Activated CD8-positive, alpha-beta memory T cell treated with anti-CD3 and anti-CD28 coated beads, Interleukin-2, amount 10 ng/mL, durations not matched to agents 7 days and 5 days (primary cell): ENCODE measurements at regions not wholly inside any gene's neighbourhood (a gene's known extent, or its start where the extent isn't known, plus 50 kb on each side); places are given as distances from the start of the nearest gene placed in this dataset.

Experiments used
- ATAC-seq: fragments of 150-1000 bp; cut with Tn5 transposase; one replicate; pipeline ENCODE4 v1.10.0; 2021; ENCODE audit warnings: moderate library complexity
- CTCF ChIA-PET: fragments of 350-600 bp; sonication (Branson Sonifier 250); formaldehyde crosslinking; loops from one replicate; lab custom pipeline; 2021; ENCODE audit warnings: antibody characterized with exemption; lab: Charles Lee
- DNase-seq: peaks from one replicate; pipeline ENCODE4 v3.0.0-alpha.2; 2020
- H3K27ac Mint-ChIP-seq: one replicate; pipeline ENCODE4 v1.8.0; 2021; ENCODE audit warnings: mild to moderate bottlenecking, mixed read lengths
- H3K27me3 Mint-ChIP-seq: one replicate; pipeline ENCODE4 v1.8.0; 2021; ENCODE audit warnings: mixed read lengths
- H3K36me3 Mint-ChIP-seq: one replicate; pipeline ENCODE4 v1.8.0; 2021; ENCODE audit warnings: mild to moderate bottlenecking, mixed read lengths
- H3K4me1 Mint-ChIP-seq: one replicate; pipeline ENCODE4 v1.8.0; 2021; ENCODE audit warnings: mixed read lengths
- H3K4me3 Mint-ChIP-seq: one replicate; pipeline ENCODE4 v1.8.0; 2021; ENCODE audit warnings: mild to moderate bottlenecking, moderate library complexity, mixed read lengths
- H3K9me3 Mint-ChIP-seq: one replicate; pipeline ENCODE4 v1.8.0; 2022; ENCODE audit warnings: low read depth, mixed read lengths

DNA sequence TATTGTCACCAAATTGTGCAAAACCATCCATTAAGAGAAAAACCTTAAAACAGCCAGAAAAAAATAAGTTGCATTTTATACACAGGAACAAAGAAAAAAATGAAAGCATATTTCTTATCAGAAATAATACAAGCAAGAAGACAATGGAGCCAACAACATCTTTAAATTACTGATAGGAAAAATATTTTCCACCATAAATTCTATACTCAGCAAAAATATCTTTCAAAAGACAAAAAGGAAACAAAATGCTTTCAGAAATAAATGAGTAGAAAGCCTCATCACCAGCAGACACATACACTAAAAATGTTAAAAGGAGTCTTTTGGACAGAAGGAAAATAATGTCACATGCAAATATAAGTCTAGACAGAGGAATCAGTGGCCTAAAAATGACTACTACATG lies 106.4 kb upstream of the TRIB2 start:
- Mint-ChIP-seq H3K9me3 (no peaks in the 10 kb centered on the region), H3K27me3 (no peaks in the 10 kb centered on the region), H3K36me3 (no peaks in the 10 kb centered on the region), H3K27ac (no peak overlapping the region), H3K4me3 (no peak overlapping the region), H3K4me1 (peaks cover 4% of the 10 kb centered on the region)
- DNase-seq = no peak
- CTCF ChIA-PET = no interaction called here
- no peak for ATAC-seq

DNA sequence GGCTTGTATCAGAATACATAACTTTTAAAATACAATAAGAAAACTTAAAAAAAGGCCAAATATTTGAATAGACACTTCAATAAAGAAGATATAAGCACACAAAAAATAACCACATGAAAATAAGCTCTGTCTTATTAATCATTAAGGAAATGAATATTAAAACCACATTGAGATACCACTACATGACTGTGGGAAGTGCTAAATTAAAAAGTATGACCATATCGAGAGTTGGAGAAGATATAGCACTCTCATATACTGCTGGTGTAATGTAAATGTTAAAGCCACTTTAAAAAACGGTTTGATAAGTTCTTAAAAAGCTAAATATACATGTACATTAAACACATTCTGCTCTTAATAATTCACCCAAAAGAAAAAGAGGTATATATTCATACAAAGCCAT lies 104.6 kb upstream of the TRIB2 start:
- ATAC-seq (no peak), DNase-seq (no peak)
- H3K36me3 Mint-ChIP-seq = no peaks in the 10 kb centered on the region
- H3K9me3 Mint-ChIP-seq = no peaks in the 10 kb centered on the region
- CTCF ChIA-PET = interaction anchor here (1.0 kb wide), 1 partner anchor 12 kb away, joined by 4 read pairs; no protein-coding TSS in a partner anchor
- H3K27me3 Mint-ChIP-seq = no peaks in the 10 kb centered on the region
- no peak overlapping the region for H3K4me3 Mint-ChIP-seq
- H3K4me1 Mint-ChIP-seq = peaks cover 6% of the 10 kb centered on the region
- H3K27ac Mint-ChIP-seq = no peak overlapping the region

DNA sequence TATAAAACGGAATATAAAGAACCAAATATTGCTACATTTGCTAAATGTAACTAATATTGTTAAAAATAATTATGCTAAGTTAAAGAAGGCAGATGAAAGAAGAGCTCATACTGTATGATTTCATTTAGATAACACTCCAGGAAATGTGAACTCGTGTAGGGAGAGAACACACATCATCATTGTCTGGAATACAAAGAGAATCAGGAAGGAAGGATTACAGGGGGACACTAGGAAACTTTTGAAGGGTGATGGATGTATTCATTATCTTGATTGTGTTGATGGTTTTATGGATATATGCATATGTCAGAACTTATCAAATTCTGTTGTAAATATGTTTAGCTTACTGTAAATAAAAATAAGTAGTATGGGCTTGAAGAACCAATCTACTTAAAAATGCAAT lies 104.1 kb upstream of the TRIB2 start:
- CTCF ChIA-PET = interaction anchor here (1.0 kb wide), 1 partner anchor 11 kb away, joined by 4 read pairs; no protein-coding TSS in a partner anchor
- H3K27me3 Mint-ChIP-seq = no peaks in the 10 kb centered on the region

GRCh38 chr2:12613137-12613835 lies 103.5 kb upstream of the TRIB2 start:
- Mint-ChIP-seq H3K9me3 (no peaks in the 10 kb centered on the region), H3K4me1 (peaks cover 4% of the 10 kb centered on the region), H3K36me3 (no peaks in the 10 kb centered on the region), H3K27me3 (no peaks in the 10 kb centered on the region), H3K4me3 (no peak overlapping the region), H3K27ac (no peak overlapping the region)
- no peak for DNase-seq
- CTCF ChIA-PET = no interaction called here
- no peak for ATAC-seq

More for the DNA sequence above, 104.1 kb upstream of the TRIB2 start:
- H3K4me3 Mint-ChIP-seq = no peak overlapping the region
- no peaks in the 10 kb centered on the region for H3K36me3 Mint-ChIP-seq
- no peak for DNase-seq
- H3K4me1 Mint-ChIP-seq = peaks cover 6% of the 10 kb centered on the region
- no peak overlapping the region for H3K27ac Mint-ChIP-seq
- H3K9me3 Mint-ChIP-seq = no peaks in the 10 kb centered on the region
- ATAC-seq = no peak

- Mint-ChIP-seq H3K27ac (no peak overlapping the region), H3K4me3 (no peak overlapping the region), H3K27me3 (no peaks in the 10 kb centered on the region), H3K4me1 (peaks cover 9% of the 10 kb centered on the region), H3K9me3 (no peaks in the 10 kb centered on the region), H3K36me3 (no peaks in the 10 kb centered on the region)
- no peak for DNase-seq
- ATAC-seq = no peak
- CTCF ChIA-PET = no interaction called here
Measured at GRCh38 chr2:12615509-12615908, 101.2 kb upstream of the TRIB2 start.

DNA sequence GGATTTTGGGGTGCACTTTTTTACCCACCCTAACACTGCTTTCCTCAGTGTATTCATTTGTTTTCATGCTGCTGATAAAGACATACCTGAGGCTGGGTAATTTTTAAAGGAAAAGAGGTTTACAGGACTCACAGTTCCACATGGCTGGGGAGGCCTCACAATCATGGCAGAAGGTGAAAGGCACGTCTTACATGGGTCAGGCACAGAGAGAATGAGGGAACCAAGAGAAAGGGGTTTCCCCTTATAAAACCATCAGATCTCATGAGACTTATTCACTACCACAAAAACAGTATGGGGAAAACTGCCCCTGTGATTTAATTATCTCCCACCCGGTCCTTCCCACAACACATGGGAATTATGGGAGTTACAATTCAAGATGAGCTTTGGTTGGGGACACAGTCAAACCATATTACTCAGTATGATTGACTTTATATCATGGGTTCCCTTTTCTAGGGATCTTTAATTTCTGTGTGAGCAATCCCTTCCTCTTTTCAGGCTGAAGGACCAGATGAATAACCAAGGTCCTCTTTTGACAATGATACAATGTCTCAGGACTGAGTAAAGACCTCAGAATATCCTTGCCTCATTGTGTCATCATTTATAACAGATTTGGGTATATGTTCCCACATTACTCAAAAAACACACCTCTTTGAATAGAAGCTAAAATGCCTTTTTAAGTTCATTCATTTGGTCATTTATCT lies 100.1 kb upstream of the TRIB2 start:
- Mint-ChIP-seq H3K27ac (no peak overlapping the region), H3K9me3 (no peaks in the 10 kb centered on the region), H3K4me1 (peaks cover 11% of the 10 kb centered on the region), H3K27me3 (no peaks in the 10 kb centered on the region), H3K36me3 (no peaks in the 10 kb centered on the region), H3K4me3 (no peak overlapping the region)
- DNase-seq (no peak), ATAC-seq (no peak)
- CTCF ChIA-PET = no interaction called here

DNA sequence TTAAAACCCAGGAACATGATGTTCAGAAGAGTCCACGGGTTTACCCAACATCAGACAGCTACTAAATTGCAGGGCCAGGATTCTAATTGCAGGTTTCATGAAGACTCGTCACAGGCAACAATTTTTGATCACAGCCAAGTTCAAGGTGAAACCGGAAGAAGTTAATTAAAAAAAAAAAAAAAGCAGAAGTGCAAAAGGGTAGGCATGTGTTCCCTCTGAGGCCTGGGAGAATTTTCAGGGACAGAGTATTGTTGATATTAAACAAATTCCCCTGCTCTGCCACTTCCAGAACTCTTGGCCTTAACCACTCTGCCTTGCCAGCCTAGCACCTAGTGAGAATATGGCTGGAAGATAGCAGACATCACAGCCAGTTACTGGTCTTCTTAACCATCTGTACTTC lies 99.4 kb upstream of the TRIB2 start:
- Mint-ChIP-seq H3K36me3 (no peaks in the 10 kb centered on the region), H3K4me3 (no peak overlapping the region), H3K9me3 (no peaks in the 10 kb centered on the region), H3K4me1 (peaks cover 11% of the 10 kb centered on the region), H3K27me3 (no peaks in the 10 kb centered on the region), H3K27ac (no peak overlapping the region)
- no peak for ATAC-seq
- DNase-seq = no peak
- CTCF ChIA-PET = interaction anchor here (1.6 kb wide), 1 partner anchor 11 kb away, joined by 4 read pairs; no protein-coding TSS in a partner anchor

- CTCF ChIA-PET = interaction anchor here (1.6 kb wide), 1 partner anchor 12 kb away, joined by 4 read pairs; no protein-coding TSS in a partner anchor
- DNase-seq (no peak), ATAC-seq (no peak)
- no peaks in the 10 kb centered on the region for H3K27me3 Mint-ChIP-seq
- H3K4me1 Mint-ChIP-seq = peaks cover 11% of the 10 kb centered on the region
- H3K36me3 Mint-ChIP-seq = no peaks in the 10 kb centered on the region
- H3K9me3 Mint-ChIP-seq = no peaks in the 10 kb centered on the region
- no peak overlapping the region for H3K4me3 Mint-ChIP-seq
- H3K27ac Mint-ChIP-seq = no peak overlapping the region
Measured at GRCh38 chr2:12617853-12618252, 98.9 kb upstream of the TRIB2 start.

DNA sequence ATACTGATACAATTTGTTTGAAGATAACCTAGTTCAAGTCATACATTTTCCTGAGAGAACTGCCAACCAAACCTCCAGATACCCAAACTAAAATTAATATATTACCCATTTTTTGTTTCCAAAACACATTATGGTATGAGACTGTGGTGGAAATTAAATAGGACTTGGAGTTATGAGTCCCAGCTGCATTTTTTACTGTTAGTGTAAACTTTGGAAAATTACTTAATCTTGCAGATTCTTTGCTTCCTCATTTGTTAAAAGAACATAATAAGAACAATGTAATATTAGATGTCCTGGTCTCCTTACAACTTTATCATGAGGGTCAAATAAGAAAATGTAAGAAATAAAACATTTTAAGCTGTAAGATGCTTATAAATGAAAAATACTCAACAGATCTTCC lies 98.2 kb upstream of the TRIB2 start:
- Mint-ChIP-seq H3K4me3 (no peak overlapping the region), H3K27ac (no peak overlapping the region), H3K9me3 (no peaks in the 10 kb centered on the region), H3K4me1 (peaks cover 11% of the 10 kb centered on the region), H3K27me3 (no peaks in the 10 kb centered on the region), H3K36me3 (no peaks in the 10 kb centered on the region)
- DNase-seq (no peak), ATAC-seq (no peak)
- CTCF ChIA-PET = interaction anchor here (1.6 kb wide), 1 partner anchor 12 kb away, joined by 4 read pairs; no protein-coding TSS in a partner anchor

DNA sequence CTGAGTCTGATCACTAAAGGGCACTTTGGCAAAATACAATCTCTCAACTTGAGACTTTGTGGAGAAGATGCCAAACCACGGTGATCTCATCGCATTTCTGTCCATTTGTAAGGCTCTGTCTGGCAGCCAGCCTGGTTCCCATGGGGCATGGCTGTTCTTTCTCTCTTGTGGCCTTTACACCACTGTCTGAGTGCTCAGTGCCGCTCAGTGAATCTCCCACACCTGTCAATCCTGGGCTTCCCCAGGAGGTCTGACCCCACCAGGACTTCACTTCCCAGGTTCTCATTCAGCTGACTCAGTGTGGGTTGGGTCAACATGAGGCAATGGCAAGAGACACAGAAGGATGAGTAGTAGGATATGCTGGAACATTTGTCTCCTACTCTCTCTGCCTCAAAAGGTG lies 96.8 kb upstream of the TRIB2 start:
- H3K4me3 Mint-ChIP-seq = no peak overlapping the region
- DNase-seq = no peak
- no peaks in the 10 kb centered on the region for H3K36me3 Mint-ChIP-seq
- no peaks in the 10 kb centered on the region for H3K27me3 Mint-ChIP-seq
- no peak overlapping the region for H3K27ac Mint-ChIP-seq
- CTCF ChIA-PET = no interaction called here
- no peaks in the 10 kb centered on the region for H3K9me3 Mint-ChIP-seq
- peaks cover 11% of the 10 kb centered on the region for H3K4me1 Mint-ChIP-seq
- no peak for ATAC-seq

- H3K9me3 Mint-ChIP-seq = no peaks in the 10 kb centered on the region
- CTCF ChIA-PET = no interaction called here
- H3K36me3 Mint-ChIP-seq = no peaks in the 10 kb centered on the region
- no peak overlapping the region for H3K4me3 Mint-ChIP-seq
- no peaks in the 10 kb centered on the region for H3K27me3 Mint-ChIP-seq
- H3K4me1 Mint-ChIP-seq = peaks cover 7% of the 10 kb centered on the region
- no peak overlapping the region for H3K27ac Mint-ChIP-seq
- DNase-seq = no peak
- no peak for ATAC-seq
Measured at GRCh38 chr2:12620759-12621158, 96.0 kb upstream of the TRIB2 start.

DNA sequence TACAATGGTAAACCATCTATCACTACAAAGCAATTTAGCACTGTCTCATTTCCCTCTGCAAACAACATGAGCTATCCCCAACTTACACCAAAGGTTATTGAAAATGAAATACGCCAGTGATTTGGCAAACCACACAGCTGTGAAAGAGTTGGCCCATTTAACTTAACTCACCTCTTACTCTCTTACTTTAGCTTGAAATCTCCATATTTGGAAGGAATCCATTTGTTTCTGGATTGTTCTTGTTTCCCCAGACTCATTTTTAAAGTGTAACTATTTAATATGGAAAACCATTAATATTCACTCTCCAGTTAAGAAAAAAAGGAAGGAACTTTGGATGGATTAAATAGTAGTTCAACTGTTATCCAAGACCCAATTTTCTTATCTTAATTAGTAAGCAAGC lies 93.7 kb upstream of the TRIB2 start:
- Mint-ChIP-seq H3K27ac (no peak overlapping the region), H3K4me3 (no peak overlapping the region), H3K4me1 (peaks cover 7% of the 10 kb centered on the region), H3K27me3 (no peaks in the 10 kb centered on the region), H3K9me3 (no peaks in the 10 kb centered on the region), H3K36me3 (no peaks in the 10 kb centered on the region)
- CTCF ChIA-PET = interaction anchor here (1.0 kb wide), 1 partner anchor 11 kb away, joined by 4 read pairs; no protein-coding TSS in a partner anchor
- DNase-seq (no peak), ATAC-seq (no peak)

DNA sequence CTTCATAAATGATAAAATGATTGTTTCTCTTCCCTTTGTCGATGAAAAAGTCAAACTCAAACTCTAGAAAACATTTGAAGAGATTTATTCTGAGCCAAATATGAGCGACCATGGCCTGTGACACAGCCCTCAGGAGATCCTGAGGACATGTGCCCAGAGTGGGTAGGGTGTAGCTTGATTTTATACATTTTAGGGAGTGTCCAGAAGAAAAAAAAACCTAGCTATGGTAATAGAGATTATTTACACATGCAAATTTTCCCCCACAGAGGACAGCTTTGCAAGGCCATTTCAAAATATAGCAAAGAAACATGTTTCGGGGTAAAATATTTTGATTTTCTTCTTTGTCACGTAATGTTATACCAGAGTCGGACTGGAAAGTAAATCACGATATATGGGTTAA lies 92.4 kb upstream of the TRIB2 start:
- Mint-ChIP-seq H3K4me1 (peaks cover 7% of the 10 kb centered on the region), H3K36me3 (no peaks in the 10 kb centered on the region), H3K27ac (no peak overlapping the region), H3K27me3 (no peaks in the 10 kb centered on the region), H3K4me3 (no peak overlapping the region), H3K9me3 (no peaks in the 10 kb centered on the region)
- no peak for ATAC-seq
- DNase-seq = no peak
- CTCF ChIA-PET = interaction anchor here (1.0 kb wide), 1 partner anchor 12 kb away, joined by 4 read pairs; no protein-coding TSS in a partner anchor
